Stimulated activated naive CD8-positive, alpha-beta T cell treated with anti-CD3 and anti-CD28 coated beads, Interleukin-15, Interleukin-2, amounts not matched to agents 100 ng/mL and 50 ng/mL, for 24 hours (primary cell): ENCODE measurements at regions not wholly inside any gene's neighbourhood (a gene's known extent, or its start where the extent isn't known, plus 50 kb on each side); places are given as distances from the start of the nearest gene placed in this dataset.
A peak's percentile ranks its signal among the peaks of the same experiment; 100 is the strongest.

Experiments
- H3K27ac Mint-ChIP-seq: one replicate; pipeline ENCODE4 v1.8.0; 2021; ENCODE audit warnings: mild to moderate bottlenecking, mixed read lengths
- H3K27me3 Mint-ChIP-seq: one replicate; pipeline ENCODE4 v1.8.0; 2021; ENCODE audit warnings: mixed read lengths
- H3K36me3 Mint-ChIP-seq: one replicate; pipeline ENCODE4 v1.8.0; 2021; ENCODE audit warnings: low read depth, mixed read lengths
- H3K4me1 Mint-ChIP-seq: one replicate; pipeline ENCODE4 v1.8.0; 2021; ENCODE audit warnings: low read depth, mixed read lengths
- H3K4me3 Mint-ChIP-seq: one replicate; pipeline ENCODE4 v1.8.0; 2021; ENCODE audit warnings: mild to moderate bottlenecking, mixed read lengths
- H3K9me3 Mint-ChIP-seq: one replicate; pipeline ENCODE4 v1.8.0; 2021; ENCODE audit warnings: mixed read lengths

GRCh38 chr1:93815366-93816110 lies 63.5 kb downstream of the DNTTIP2 start:
- Mint-ChIP-seq H3K36me3 (no peaks in the 10 kb centered on the region), H3K27me3 (no peaks in the 10 kb centered on the region), H3K9me3 (no peaks in the 10 kb centered on the region), H3K27ac (no peak overlapping the region), H3K4me1 (peaks cover 22% of the 10 kb centered on the region), H3K4me3 (no peak overlapping the region)

GRCh38 chr1:93814795-93815340 lies 64.1 kb downstream of the DNTTIP2 start:
- H3K36me3 Mint-ChIP-seq: no peaks in the 10 kb centered on the region
- H3K9me3 Mint-ChIP-seq: no peaks in the 10 kb centered on the region

GRCh38 chr1:93814059-93814794 lies 64.8 kb downstream of the DNTTIP2 start:
- Mint-ChIP-seq H3K4me3 (no peak overlapping the region), H3K27me3 (no peaks in the 10 kb centered on the region), H3K9me3 (no peaks in the 10 kb centered on the region), H3K36me3 (no peaks in the 10 kb centered on the region), H3K4me1 (peaks cover 22% of the 10 kb centered on the region), H3K27ac (no peak overlapping the region)

More at GRCh38 chr1:93814795-93815340, 64.1 kb downstream of the DNTTIP2 start:
- Mint-ChIP-seq H3K4me1 (peaks cover 22% of the 10 kb centered on the region), H3K4me3 (no peak overlapping the region), H3K27ac (no peak overlapping the region), H3K27me3 (no peaks in the 10 kb centered on the region)

DNA sequence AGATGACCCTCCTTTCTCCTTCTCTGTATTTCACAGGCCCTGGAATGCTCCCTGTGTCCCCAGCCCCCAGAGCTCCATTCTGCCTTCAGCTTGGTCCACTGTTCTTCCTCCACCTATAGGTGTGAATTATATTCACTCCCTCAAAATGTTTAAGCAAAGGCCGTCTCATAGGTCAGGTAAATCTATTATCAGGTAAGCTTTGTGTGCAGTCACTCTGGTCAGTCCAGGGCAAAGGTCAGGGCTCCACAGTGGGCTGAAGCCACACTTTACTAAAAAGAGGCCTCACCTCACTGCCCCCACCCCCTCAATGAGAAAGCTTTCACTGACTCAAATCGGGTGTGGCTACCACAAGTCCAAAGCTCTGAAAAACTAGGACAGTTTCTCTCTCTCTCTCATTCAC lies 65.9 kb downstream of the DNTTIP2 start:
- H3K27ac Mint-ChIP-seq: no peak overlapping the region
- no peaks in the 10 kb centered on the region for H3K27me3 Mint-ChIP-seq
- H3K36me3 Mint-ChIP-seq: no peaks in the 10 kb centered on the region
- no peak overlapping the region for H3K4me3 Mint-ChIP-seq
- H3K9me3 Mint-ChIP-seq: peaks cover 11% of the 10 kb centered on the region
- H3K4me1 Mint-ChIP-seq: peaks cover 15% of the 10 kb centered on the region

GRCh38 chr1:93811326-93812065 lies 67.5 kb downstream of the DNTTIP2 start:
- H3K27me3 Mint-ChIP-seq: no peaks in the 10 kb centered on the region
- H3K9me3 Mint-ChIP-seq: peaks cover 13% of the 10 kb centered on the region
- H3K4me3 Mint-ChIP-seq: no peak overlapping the region
- no peak overlapping the region for H3K27ac Mint-ChIP-seq
- H3K36me3 Mint-ChIP-seq: no peaks in the 10 kb centered on the region
- no peaks in the 10 kb centered on the region for H3K4me1 Mint-ChIP-seq

GRCh38 chr1:93810316-93810715 lies 68.7 kb downstream of the DNTTIP2 start:
- no peak overlapping the region for H3K27ac Mint-ChIP-seq
- no peaks in the 10 kb centered on the region for H3K36me3 Mint-ChIP-seq
- peaks cover 13% of the 10 kb centered on the region for H3K9me3 Mint-ChIP-seq
- H3K4me3 Mint-ChIP-seq: no peak overlapping the region
- H3K4me1 Mint-ChIP-seq: no peaks in the 10 kb centered on the region
- no peaks in the 10 kb centered on the region for H3K27me3 Mint-ChIP-seq

GRCh38 chr1:93808871-93809270 lies 70.1 kb downstream of the DNTTIP2 start:
- Mint-ChIP-seq H3K9me3 (peaks cover 13% of the 10 kb centered on the region), H3K4me1 (no peaks in the 10 kb centered on the region), H3K27ac (peak overlapping the region; percentile 22), H3K27me3 (no peaks in the 10 kb centered on the region), H3K4me3 (no peak overlapping the region), H3K36me3 (no peaks in the 10 kb centered on the region)

- H3K4me1 Mint-ChIP-seq: no peaks in the 10 kb centered on the region
- no peaks in the 10 kb centered on the region for H3K36me3 Mint-ChIP-seq
- H3K27me3 Mint-ChIP-seq: no peaks in the 10 kb centered on the region
- no peak overlapping the region for H3K4me3 Mint-ChIP-seq
- no peak overlapping the region for H3K27ac Mint-ChIP-seq
- H3K9me3 Mint-ChIP-seq: peaks cover 13% of the 10 kb centered on the region
Measured at GRCh38 chr1:93807311-93807930, 71.6 kb downstream of the DNTTIP2 start.

DNA sequence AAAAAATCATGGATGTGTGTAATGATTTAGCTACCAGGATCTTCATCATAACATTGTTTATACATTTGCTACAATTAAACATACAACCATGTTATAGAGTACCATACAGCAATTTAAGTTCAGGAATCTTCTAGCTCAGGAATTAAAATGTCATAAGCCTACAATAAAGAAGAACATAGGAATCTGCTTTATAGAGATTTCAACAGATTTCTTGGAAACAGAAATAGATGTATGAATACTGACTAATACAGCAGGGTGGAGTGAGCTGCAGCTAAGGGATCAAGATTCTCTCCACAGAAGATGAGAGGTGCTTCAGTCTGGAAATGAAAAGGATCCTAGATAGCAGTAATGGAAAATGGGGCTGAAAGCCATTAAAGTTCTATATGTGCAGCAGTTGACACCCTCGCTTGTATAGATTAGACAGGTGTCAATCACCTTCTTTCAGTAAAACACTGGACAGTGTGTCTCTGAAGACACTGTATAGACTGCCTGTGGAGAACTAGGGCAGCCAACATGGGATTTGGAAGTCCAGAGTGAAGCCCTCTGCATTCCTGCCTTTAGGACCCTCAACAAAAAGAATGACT lies 73.9 kb downstream of the DNTTIP2 start:
- no peak overlapping the region for H3K4me3 Mint-ChIP-seq
- H3K27me3 Mint-ChIP-seq: no peaks in the 10 kb centered on the region
- no peaks in the 10 kb centered on the region for H3K36me3 Mint-ChIP-seq
- H3K9me3 Mint-ChIP-seq: peaks cover 13% of the 10 kb centered on the region
- no peaks in the 10 kb centered on the region for H3K4me1 Mint-ChIP-seq
- no peak overlapping the region for H3K27ac Mint-ChIP-seq

DNA sequence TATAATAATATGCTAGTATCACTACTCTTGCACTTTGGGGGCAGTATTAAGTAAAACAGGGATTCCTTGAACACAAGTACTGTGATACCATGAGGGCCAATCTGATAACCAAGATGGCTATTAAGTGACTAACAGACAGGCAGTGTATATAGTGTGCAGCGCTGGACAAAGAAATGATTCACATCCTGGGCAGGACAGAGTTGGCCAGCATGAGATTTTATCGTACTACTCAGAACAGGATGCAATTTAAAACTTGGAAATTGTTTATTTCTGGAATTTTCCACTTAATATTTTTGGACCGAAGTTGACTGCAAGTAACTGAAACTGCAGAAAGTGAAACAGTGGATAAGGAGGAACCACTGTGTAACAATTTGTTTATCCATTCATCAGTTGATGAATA lies 74.6 kb downstream of the DNTTIP2 start:
- peaks cover 13% of the 10 kb centered on the region for H3K9me3 Mint-ChIP-seq
- H3K27me3 Mint-ChIP-seq: no peaks in the 10 kb centered on the region
- no peaks in the 10 kb centered on the region for H3K36me3 Mint-ChIP-seq
- H3K4me1 Mint-ChIP-seq: no peaks in the 10 kb centered on the region
- H3K4me3 Mint-ChIP-seq: no peak overlapping the region
- no peak overlapping the region for H3K27ac Mint-ChIP-seq

GRCh38 chr1:93801471-93801870 lies 77.5 kb downstream of the DNTTIP2 start:
- Mint-ChIP-seq H3K4me3 (no peak overlapping the region), H3K27me3 (peaks cover 4% of the 10 kb centered on the region), H3K9me3 (no peaks in the 10 kb centered on the region), H3K36me3 (no peaks in the 10 kb centered on the region), H3K27ac (no peak overlapping the region), H3K4me1 (no peaks in the 10 kb centered on the region)

GRCh38 chr1:93800856-93801255 lies 78.2 kb downstream of the DNTTIP2 start:
- Mint-ChIP-seq H3K36me3 (no peaks in the 10 kb centered on the region), H3K9me3 (no peaks in the 10 kb centered on the region), H3K27ac (no peak overlapping the region), H3K4me3 (no peak overlapping the region), H3K4me1 (no peaks in the 10 kb centered on the region), H3K27me3 (peaks cover 4% of the 10 kb centered on the region)

DNA sequence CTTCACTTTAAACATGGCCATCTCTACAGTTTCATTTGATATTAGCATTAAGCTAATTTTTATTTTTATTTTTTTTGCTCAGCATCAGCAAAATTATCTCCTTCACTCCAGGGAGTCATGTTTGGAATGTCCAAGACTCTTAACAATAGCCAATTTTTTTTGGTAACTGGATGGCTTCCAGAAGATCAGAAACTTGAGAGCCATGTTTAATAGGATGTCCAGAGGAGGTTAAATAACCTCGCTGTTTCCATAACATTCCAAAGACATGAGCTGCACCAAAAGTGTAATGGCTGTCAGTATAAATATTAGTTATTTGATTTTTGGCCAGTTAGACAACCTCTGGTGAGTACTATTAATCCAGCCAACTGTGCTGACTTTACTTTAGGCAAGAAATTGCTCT lies 80.7 kb downstream of the DNTTIP2 start:
- H3K4me3 Mint-ChIP-seq: no peak overlapping the region
- no peaks in the 10 kb centered on the region for H3K9me3 Mint-ChIP-seq
- H3K27me3 Mint-ChIP-seq: peaks cover 4% of the 10 kb centered on the region
- no peaks in the 10 kb centered on the region for H3K4me1 Mint-ChIP-seq
- H3K27ac Mint-ChIP-seq: no peak overlapping the region
- H3K36me3 Mint-ChIP-seq: no peaks in the 10 kb centered on the region

DNA sequence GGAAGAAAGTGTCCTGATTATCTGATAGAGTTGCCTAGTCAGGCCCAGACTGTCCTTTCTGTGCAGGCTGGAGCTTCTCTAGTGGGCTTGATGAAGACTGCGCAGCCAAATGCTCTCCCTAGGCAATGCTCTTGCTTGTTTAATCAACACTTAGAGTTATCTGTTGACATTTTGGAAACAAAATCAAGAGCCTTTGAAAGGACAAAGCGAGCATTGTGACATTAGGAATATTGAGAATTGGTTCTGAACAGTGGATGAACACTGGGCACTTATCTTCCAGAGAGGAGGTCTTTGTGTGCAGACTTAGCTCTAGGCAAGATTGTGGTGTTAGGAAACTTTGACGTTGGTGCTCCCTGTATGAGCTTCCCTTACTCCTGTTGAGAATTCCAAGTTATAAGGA lies 94.5 kb downstream of the DNTTIP2 start:
- Mint-ChIP-seq H3K27ac (no peak overlapping the region), H3K4me3 (no peak overlapping the region), H3K27me3 (no peaks in the 10 kb centered on the region), H3K36me3 (no peaks in the 10 kb centered on the region), H3K4me1 (no peaks in the 10 kb centered on the region), H3K9me3 (peaks cover 5% of the 10 kb centered on the region)
